MCF 10A (cell line): ENCODE measurements at regions not wholly inside any gene's neighbourhood (a gene's known extent, or its start where the extent isn't known, plus 50 kb on each side); places are given as distances from the start of the nearest gene placed in this dataset.

Experiments used
- BruUV-seq: library from RNA; stranded (reverse); fragments of 400-500 nt; replicated peaks from 2 replicates; lab custom pipeline; 2021; lab: Mats Ljungman, UMichigan
- CTCF ChIA-PET: fragments of 300-600 bp; sonication (Branson Sonifier 250); formaldehyde crosslinking; extraction: SDS; loops from one replicate; lab custom pipeline; 2021; ENCODE audit warnings: antibody characterized with exemption, inconsistent platforms; lab: Yijun Ruan, JAX
- POLR2A ChIA-PET: fragments of 300-600, 350-650 bp; sonication (Branson Sonifier 250); formaldehyde crosslinking; extraction: SDS; loops from one replicate; lab custom pipeline; 2020; ENCODE audit warnings: antibody characterized with exemption, inconsistent platforms; lab: Yijun Ruan, JAX
- DNase-seq: peaks from one replicate; pipeline ENCODE4 v3.0.0-alpha.2; 2018; ENCODE audit not compliant: unreplicated experiment
- H3K27ac Mint-ChIP-seq: one replicate; pipeline ENCODE4 v1.8.0; 2022; ENCODE audit warnings: mild to moderate bottlenecking, low read depth, mixed read lengths; ENCODE audit not compliant: unreplicated experiment
- H3K27me3 Mint-ChIP-seq: one replicate; pipeline ENCODE4 v1.8.0; 2022; ENCODE audit warnings: mixed read lengths; ENCODE audit not compliant: insufficient read depth, unreplicated experiment
- H3K36me3 Mint-ChIP-seq: one replicate; pipeline ENCODE4 v1.8.0; 2022; ENCODE audit warnings: mild to moderate bottlenecking, moderate library complexity, mixed read lengths; ENCODE audit not compliant: insufficient read depth, unreplicated experiment
- H3K4me1 Mint-ChIP-seq: one replicate; pipeline ENCODE4 v1.8.0; 2022; ENCODE audit warnings: mixed read lengths; ENCODE audit not compliant: insufficient read depth, unreplicated experiment
- H3K4me3 Mint-ChIP-seq: one replicate; pipeline ENCODE4 v1.8.0; 2022; ENCODE audit warnings: mild to moderate bottlenecking, moderate library complexity, mixed read lengths; ENCODE audit not compliant: unreplicated experiment
- H3K9me3 Mint-ChIP-seq: one replicate; pipeline ENCODE4 v1.8.0; 2022; ENCODE audit warnings: mixed read lengths; ENCODE audit not compliant: unreplicated experiment
- CTCF ChIP-seq: fragments of 200-600 bp; IDR thresholded peaks from one replicate; pipeline ENCODE4 v1.8.0; 2022; ENCODE audit warnings: antibody characterized with exemption, mild to moderate bottlenecking; ENCODE audit not compliant: unreplicated experiment
- intact Hi-C: fragments of 100-400 bp; cut with micrococcal nuclease; formaldehyde crosslinking; loops from 2 replicates; pipeline ENCODE4 v1.14.1; 2022

GRCh38 chr15:39431376-39431775, 149.5 kb upstream of the THBS1 start:
- BruUV-seq = no TSS peak
- DNase-seq = no peak
- Mint-ChIP-seq H3K27me3 (no peaks in the 10 kb centered on the region), H3K9me3 (no peaks in the 10 kb centered on the region), H3K4me3 (no peak overlapping the region), H3K36me3 (no peaks in the 10 kb centered on the region), H3K27ac (no peak overlapping the region), H3K4me1 (peaks cover 8% of the 10 kb centered on the region)
- intact Hi-C loops = no loop called here
- POLR2A ChIA-PET = no interaction called here
- TF ChIP-seq CTCF = no peak
- CTCF ChIA-PET = interaction anchor here (0.7 to 1.3 kb wide), 3 partner anchors 21 to 325 kb away, joined by 3 read pairs; no protein-coding TSS in a partner anchor

- Mint-ChIP-seq H3K9me3 (no peaks in the 10 kb centered on the region), H3K4me1 (peaks cover 8% of the 10 kb centered on the region), H3K4me3 (no peak overlapping the region), H3K27me3 (no peaks in the 10 kb centered on the region), H3K27ac (peak overlapping the region; percentile 33), H3K36me3 (no peaks in the 10 kb centered on the region)
- no TSS peak for BruUV-seq
- DNase-seq = no peak
- TF ChIP-seq CTCF = no peak
- intact Hi-C loops = no loop called here
- ChIA-PET POLR2A (no interaction called here), CTCF (interaction anchor here (0.7 to 1.3 kb wide), 4 partner anchors 21 to 484 kb away, joined by 3 read pairs; no protein-coding TSS in a partner anchor)
Observed at GRCh38 chr15:39432026-39432425, 148.9 kb upstream of the THBS1 start.

- DNase-seq = no peak
- Mint-ChIP-seq H3K4me1 (peaks cover 8% of the 10 kb centered on the region), H3K36me3 (no peaks in the 10 kb centered on the region), H3K27me3 (no peaks in the 10 kb centered on the region), H3K27ac (no peak overlapping the region), H3K4me3 (no peak overlapping the region), H3K9me3 (no peaks in the 10 kb centered on the region)
- intact Hi-C loops = no loop called here
- POLR2A ChIA-PET = no interaction called here
- BruUV-seq = no TSS peak
- CTCF ChIA-PET = interaction anchor here (1.1 kb wide), 1 partner anchor 33 kb away, joined by 3 read pairs; no protein-coding TSS in a partner anchor
- TF ChIP-seq CTCF = no peak
Observed at GRCh38 chr15:39432912-39433348, 147.9 kb upstream of the THBS1 start.

GRCh38 chr15:39433376-39433775, 147.5 kb upstream of the THBS1 start:
- Mint-ChIP-seq H3K4me1 (peaks cover 8% of the 10 kb centered on the region), H3K9me3 (no peaks in the 10 kb centered on the region), H3K4me3 (no peak overlapping the region), H3K27ac (no peak overlapping the region), H3K27me3 (no peaks in the 10 kb centered on the region), H3K36me3 (no peaks in the 10 kb centered on the region)
- no TSS peak for BruUV-seq
- CTCF ChIA-PET = interaction anchor here (1.1 kb wide), 1 partner anchor 32 kb away, joined by 3 read pairs; no protein-coding TSS in a partner anchor
- intact Hi-C loops = no loop called here
- POLR2A ChIA-PET = no interaction called here
- no peak for DNase-seq
- no peak for TF ChIP-seq CTCF
